GM18511 (cell line): ENCODE measurements at regions not wholly inside any gene's neighbourhood (a gene's known extent, or its start where the extent isn't known, plus 50 kb on each side); places are given as distances from the start of the nearest gene placed in this dataset.
A peak's percentile ranks its signal among the peaks of the same experiment; 100 is the strongest.

Source experiments
- ATAC-seq: cut with Tn5 transposase; IDR thresholded peaks from one replicate; pipeline ENCODE4 v1.9.1; 2021; ENCODE audit warnings: mild to moderate bottlenecking, moderate library complexity; ENCODE audit not compliant: unreplicated experiment

DNA sequence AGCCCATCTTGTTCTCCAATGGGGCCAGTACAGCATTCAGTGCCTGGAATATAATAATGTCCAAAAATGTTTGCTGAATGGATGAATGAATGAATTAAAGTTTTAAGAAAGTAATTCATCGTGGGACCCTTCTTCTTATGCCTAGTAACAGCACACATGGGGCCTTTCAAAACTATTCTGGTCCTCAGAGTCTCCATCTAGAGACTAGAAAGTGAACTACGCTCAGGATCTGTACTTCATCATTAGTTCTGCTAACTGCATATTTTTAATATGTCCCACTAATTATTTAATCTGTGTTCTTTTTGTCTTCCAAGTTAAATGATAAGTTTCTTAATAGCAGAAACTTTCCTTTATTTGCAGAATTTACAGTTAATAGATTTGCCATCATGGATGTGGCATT lies 172.5 kb downstream of the SMAD2 start:
- no peak for ATAC-seq

GRCh38 chr18:47756364-47757016 lies 174.0 kb downstream of the SMAD2 start:
- no peak for ATAC-seq

- no peak for ATAC-seq
Observed at GRCh38 chr18:47755102-47755456, 175.4 kb downstream of the SMAD2 start.

- ATAC-seq: no peak
Observed at GRCh38 chr18:47754311-47755101, 176.0 kb downstream of the SMAD2 start.

DNA sequence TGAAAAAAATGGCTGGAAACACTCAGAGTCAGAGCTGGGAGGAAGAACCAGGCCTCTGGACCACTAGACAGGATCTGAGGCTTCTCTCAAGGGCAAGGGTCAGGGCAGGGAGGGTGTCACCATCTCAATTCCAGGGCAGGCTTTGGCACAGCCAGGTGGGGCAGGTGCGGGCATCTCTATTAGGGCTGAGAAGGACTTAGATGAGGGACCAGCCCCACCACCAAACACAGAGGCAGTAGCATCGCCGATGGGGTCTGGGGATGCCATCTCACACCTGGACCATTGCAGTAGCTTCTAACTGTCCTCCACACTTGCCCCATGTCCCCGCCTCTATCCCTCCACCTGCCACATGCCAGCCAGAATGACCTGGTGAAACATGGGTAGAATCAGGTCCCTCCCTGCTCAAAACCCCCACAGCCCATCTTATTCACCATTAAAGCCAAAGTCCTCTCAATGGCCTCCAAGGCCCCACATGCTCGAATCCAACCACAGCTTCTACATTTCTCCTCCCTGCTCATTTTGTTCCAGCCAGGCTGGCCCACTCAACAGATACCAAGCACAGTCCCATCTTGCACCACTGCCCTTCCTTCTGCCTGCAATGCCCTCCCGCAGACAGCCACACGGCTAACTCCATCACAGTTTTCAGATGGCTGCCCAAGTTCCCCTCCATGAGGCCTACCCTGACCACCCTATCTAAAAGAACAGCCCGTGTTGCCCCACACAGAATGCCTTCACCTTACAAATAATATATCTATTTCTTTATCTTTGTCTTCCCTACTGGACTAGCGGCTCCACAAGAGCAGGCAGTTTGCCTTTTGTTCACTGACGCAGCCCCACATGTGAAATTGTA lies 177.4 kb downstream of the SMAD2 start:
- no peak for ATAC-seq

GRCh38 chr18:47750889-47751423 lies 179.5 kb downstream of the SMAD2 start:
- no peak for ATAC-seq

- ATAC-seq: no peak
Observed at GRCh38 chr18:47749600-47749973, 180.9 kb downstream of the SMAD2 start.

DNA sequence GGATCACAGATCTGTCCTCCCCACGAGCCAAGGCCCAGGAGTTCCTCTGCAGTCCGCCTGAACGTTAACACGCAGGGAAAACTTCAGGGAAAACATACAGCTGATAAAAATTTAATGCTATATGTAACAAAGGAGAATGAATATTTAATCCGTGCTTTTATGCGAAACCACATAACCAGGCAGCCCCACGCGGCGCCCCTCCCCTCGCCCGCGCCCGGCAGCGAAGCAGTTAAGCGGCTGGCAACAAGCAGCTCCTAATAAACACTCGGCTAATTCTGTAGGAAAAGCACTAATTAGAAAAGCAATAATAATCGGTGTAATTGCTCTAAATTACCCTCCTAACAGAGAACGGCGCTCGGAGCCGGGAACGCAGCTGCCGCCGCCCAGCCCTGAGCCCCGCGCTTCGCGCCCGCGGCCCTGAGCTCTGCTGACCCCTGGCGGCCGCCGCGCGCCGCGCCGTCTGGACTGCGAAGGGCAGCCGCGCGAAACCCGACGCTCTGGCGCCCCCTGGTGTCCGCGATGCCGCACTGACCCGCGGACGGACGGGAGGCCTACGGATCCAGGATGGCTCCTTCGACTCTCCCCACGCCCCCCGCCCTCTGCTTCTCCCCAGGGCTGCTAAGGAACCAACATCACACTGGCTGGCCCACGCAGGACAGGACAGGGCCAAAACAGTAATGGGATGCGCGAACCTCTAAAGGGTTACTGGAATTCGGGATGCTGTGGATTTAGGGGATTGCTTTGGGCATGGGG lies 181.4 kb downstream of the SMAD2 start:
- peak; percentile 92 for ATAC-seq

- ATAC-seq: no peak
Observed at GRCh38 chr18:47748093-47748796, 182.2 kb downstream of the SMAD2 start.

DNA sequence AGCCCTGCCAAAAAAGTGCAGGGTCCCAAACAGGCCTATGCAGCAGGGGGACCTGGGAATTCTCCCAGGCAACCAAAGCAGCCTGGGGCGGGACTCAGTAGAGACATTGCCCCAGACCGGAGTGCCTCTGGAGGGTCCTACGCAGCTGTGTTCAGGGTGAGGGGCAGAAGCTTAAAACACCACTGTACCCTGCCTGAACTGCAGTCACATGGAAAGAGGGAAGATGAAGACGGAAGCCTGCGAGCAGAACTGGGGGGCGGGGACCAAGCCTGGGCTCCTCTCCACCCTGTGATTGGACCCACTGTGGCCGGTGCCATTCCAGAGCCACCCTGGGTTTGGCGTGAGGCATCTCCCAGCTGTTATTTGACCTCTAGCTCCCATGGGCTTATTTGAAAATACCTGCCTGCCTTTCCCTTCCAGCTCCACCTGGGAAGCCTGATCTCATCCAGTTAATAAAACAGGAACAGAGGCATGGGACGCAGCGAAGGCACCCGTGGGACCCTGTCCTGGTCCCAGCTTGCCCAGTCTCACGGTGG lies 183.1 kb downstream of the SMAD2 start:
- ATAC-seq: no peak

- ATAC-seq: no peak
Observed at GRCh38 chr18:47746615-47747014, 183.8 kb downstream of the SMAD2 start.

GRCh38 chr18:47745227-47745626 lies 185.2 kb downstream of the SMAD2 start:
- ATAC-seq: no peak

DNA sequence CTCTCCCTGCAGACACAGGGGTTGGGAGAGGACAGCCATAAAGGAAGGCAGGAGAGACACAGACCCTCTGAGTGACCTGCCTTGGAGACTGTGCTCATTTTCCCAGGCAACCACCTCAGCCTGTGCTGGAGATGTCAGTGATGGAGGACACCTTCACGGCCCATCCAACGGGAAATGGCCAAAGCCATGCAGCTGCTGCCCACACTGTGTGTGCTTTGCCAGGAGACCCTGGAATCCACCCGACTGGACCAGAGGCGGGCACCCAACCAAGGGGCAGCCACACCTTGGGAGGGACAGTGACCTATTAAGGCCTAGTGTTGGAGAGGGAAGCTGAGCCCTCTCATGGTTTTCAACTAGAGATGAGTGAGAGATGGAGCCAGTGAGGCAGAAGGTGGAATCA lies 192.5 kb downstream of the SMAD2 start:
- ATAC-seq: no peak

DNA sequence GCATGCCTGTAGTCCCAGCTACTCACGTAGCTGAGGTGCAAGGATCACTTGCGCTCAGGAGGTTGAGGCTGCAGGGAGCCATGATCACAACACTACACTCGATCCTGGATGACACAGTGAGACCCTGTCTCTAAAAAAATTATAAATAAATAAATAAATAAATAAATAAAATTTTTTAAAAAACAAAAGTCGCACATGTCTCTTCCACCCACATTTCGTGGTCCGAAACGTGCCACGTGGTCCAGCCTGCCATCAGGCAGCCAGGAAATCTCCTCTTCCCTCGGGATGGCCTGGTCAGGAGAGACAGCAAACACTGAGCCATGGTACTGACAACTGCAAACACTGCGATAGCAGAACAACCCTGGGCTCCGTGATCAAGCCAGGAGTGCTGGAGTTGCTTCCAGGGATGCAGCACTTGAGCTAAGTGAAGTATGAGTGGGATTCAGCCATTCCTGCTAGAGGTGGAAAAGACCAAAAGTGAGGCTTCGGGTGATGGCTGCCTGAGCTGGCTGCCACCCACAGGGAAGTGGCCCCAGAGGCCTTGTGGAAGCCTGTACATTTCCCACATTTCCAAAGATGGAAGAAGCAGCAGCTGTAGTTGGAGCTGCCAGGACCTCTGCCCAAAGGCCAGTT lies 193.1 kb downstream of the SMAD2 start:
- ATAC-seq: no peak

DNA sequence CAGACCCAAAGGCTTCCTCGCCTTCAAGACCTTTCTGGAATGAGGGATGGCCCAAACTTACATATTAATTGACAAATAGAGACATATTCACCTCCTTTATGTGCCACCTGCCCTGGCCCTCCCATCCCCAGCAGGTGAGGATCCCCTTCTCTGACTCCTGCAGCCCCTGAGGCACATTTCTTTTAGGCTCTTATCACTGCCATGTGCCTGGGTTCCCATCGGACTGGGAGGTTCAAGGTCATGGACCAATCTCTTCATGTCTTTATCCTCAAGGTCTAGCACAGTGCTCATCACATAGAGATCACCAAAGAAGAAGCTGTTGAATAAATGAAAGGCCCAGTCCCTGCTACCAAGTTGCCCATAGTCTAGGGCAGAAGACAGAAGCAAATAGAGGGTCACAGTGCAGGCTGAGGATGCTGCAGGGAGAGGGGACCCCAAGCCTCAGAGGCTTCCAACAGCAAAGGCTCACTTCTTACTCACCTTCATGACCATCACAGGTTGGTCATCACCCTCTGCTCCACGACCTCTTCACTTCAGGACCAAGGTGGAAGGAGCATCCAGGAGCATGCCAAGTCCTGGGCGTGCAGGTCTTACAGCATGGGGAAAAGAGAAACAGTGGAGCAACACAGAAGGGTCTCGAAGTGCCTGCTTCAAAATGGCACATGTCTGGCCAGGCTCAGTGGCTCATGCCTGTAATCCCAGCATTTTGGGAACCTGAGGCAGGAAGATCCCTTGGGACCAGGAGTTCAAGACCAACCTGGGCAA lies 193.9 kb downstream of the SMAD2 start:
- ATAC-seq: no peak

GRCh38 chr18:47735041-47735702 lies 195.3 kb downstream of the SMAD2 start:
- no peak for ATAC-seq

- no peak for ATAC-seq
Observed at GRCh38 chr18:47731276-47731675, 199.2 kb downstream of the SMAD2 start.

DNA sequence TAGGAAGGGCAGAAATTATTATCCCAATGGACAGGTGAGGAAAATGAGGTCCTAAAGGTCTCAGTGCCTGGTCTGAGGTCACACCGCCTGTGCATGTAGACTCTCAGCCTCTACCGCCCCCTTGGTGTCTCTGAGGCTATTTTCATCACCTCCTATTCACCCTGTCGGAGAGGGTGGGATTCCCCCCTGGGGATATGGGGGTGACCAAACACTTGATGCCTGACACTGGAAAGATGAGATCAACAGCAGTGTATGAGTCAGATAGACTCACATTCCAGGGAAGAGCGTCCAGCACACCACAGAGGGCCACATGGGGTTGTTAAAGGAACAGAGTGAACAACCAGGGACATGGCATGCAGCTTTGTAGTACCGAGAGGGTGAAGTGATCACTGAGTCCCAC lies 199.7 kb downstream of the SMAD2 start:
- ATAC-seq: no peak
